IPS-20b (cell line): ENCODE measurements at regions not wholly inside any gene's neighbourhood (a gene's known extent, or its start where the extent isn't known, plus 50 kb on each side); places are given as distances from the start of the nearest gene placed in this dataset.
"Not testable (repeated sequence)": the region's sequence is repeated elsewhere in the genome, so short reads cannot be mapped to it uniquely, and the experiment has no call there.

Experiments
- H3K27ac ChIP-seq: one replicate; pipeline ENCODE4 v1.5.1; 2013; ENCODE audit warnings: low read length
- H3K27me3 ChIP-seq: 2 replicates; pipeline ENCODE4 v1.6.1; 2013; ENCODE audit warnings: mild to moderate bottlenecking, low read length, inconsistent platforms; ENCODE audit not compliant: insufficient read depth
- H3K36me3 ChIP-seq: 2 replicates; pipeline ENCODE4 v1.6.1; 2013; ENCODE audit warnings: low read depth, mild to moderate bottlenecking, inconsistent platforms, low read length, moderate library complexity; ENCODE audit not compliant: insufficient read depth
- H3K4me1 ChIP-seq: 2 replicates; pipeline ENCODE4 v1.6.1; 2013; ENCODE audit warnings: mild to moderate bottlenecking, control low read depth, inconsistent platforms, low read length, moderate library complexity; ENCODE audit not compliant: insufficient read depth
- H3K4me3 ChIP-seq: 2 replicates; pipeline ENCODE4 v1.5.1; 2013; ENCODE audit warnings: mild to moderate bottlenecking, low read length, inconsistent platforms
- H3K9ac ChIP-seq: 2 replicates; pipeline ENCODE4 v1.6.1; 2013; ENCODE audit warnings: low read depth, mild to moderate bottlenecking, inconsistent platforms, low read length, moderate library complexity
- H3K9me3 ChIP-seq: 2 replicates; pipeline ENCODE4 v1.6.1; 2013; ENCODE audit warnings: mild to moderate bottlenecking, low read depth, low read length, inconsistent platforms; ENCODE audit not compliant: insufficient read depth

DNA sequence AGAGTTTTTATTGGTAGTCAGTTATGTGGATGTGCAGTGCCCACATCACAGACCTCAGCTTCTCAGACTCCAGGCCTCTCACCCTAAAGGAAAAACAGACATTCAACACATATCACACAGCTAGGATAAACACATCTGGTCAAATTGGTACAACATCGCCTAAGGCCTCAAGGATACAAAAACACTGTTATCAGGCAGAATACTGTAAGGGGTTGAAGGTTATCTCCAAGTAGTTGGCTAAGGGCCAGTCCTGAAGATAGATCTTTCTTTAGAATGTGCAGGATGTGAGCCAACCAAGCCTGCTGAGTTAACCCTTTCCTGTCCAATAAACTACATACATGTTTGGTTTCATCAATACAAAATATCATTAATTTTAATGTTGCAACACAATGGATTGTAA lies 308.4 kb upstream of the GJE1 start:
- H3K27me3 ChIP-seq = no peaks in the 10 kb centered on the region

GRCh38 chr6:141815039-141815438 lies 317.7 kb upstream of the GJE1 start:
- not testable (repeated sequence) for H3K36me3 ChIP-seq, H3K4me1 ChIP-seq, H3K9ac ChIP-seq, H3K4me3 ChIP-seq, H3K9me3 ChIP-seq, H3K27ac ChIP-seq, H3K27me3 ChIP-seq

More for the DNA sequence above, 308.4 kb upstream of the GJE1 start:
- H3K9ac ChIP-seq = no peak overlapping the region
- no peak overlapping the region for H3K27ac ChIP-seq
- H3K4me3 ChIP-seq = no peak overlapping the region
- 0 out of 2 replicates have a peak, but pooled peaks cover 3% of the 10 kb centered on the region for H3K36me3 ChIP-seq
- H3K9me3 ChIP-seq = peaks cover 8% of the 10 kb centered on the region
- peaks cover 5% of the 10 kb centered on the region for H3K4me1 ChIP-seq

GRCh38 chr6:141809901-141810300 lies 322.8 kb upstream of the GJE1 start:
- H3K4me3 ChIP-seq = no peak overlapping the region
- H3K36me3 ChIP-seq = no peaks in the 10 kb centered on the region
- peaks cover 3% of the 10 kb centered on the region; the same call in 1 of the 2 replicates for H3K4me1 ChIP-seq
- no peak overlapping the region for H3K9ac ChIP-seq
- H3K27ac ChIP-seq = no peak overlapping the region
- no peaks in the 10 kb centered on the region for H3K9me3 ChIP-seq
- no peaks in the 10 kb centered on the region for H3K27me3 ChIP-seq

GRCh38 chr6:141808662-141809061 lies 324.1 kb upstream of the GJE1 start:
- Histone ChIP-seq H3K27me3 (no peaks in the 10 kb centered on the region), H3K9me3 (no peaks in the 10 kb centered on the region), H3K27ac (no peak overlapping the region), H3K9ac (no peak overlapping the region), H3K4me3 (no peak overlapping the region), H3K36me3 (no peaks in the 10 kb centered on the region), H3K4me1 (peaks cover 3% of the 10 kb centered on the region; the same call in 1 of the 2 replicates)

DNA sequence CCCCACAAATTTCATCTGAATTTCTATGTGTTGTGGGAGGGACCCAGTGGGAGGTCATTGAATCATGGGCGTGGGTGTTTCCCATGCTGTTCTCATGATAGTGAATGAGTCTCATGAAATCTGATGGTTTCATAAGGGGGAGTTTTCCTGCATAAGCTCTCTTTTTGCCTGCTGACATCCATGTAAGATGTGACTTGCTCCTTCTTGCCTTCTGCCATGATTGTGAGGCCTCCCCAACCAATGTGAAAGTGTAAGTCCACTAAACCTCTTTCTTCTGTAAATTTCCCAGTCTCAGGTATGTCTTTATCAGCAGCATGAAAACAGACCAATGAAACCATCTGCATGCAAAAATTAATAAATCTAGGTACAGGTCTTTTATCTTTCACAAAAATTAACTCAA lies 331.8 kb upstream of the GJE1 start:
- H3K9ac ChIP-seq, H3K4me3 ChIP-seq, H3K9me3 ChIP-seq, H3K4me1 ChIP-seq, H3K27ac ChIP-seq, H3K36me3 ChIP-seq, H3K27me3 ChIP-seq: not testable (repeated sequence)

DNA sequence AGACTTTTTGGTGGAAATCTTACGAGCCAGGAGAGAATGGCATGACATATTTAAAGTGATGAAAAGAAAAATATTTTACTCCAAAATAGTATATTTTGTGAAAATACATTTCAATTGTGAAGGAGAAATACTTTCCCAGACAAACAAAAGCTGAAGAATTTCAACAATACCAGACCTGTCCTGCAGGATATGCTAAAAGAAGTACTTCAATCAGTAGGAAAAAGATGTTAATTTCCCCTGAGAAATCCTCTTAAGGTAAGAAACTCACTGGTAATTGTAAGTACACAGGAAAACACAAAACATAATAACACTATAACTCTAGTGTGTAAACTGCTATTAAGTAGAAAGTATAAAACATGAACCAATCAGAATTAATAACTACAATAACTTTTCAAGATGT lies 341.8 kb upstream of the GJE1 start:
- H3K27me3 ChIP-seq = no peaks in the 10 kb centered on the region
- no peak overlapping the region for H3K4me3 ChIP-seq
- no peaks in the 10 kb centered on the region for H3K36me3 ChIP-seq
- no peaks in the 10 kb centered on the region for H3K9me3 ChIP-seq
- no peak overlapping the region for H3K9ac ChIP-seq
- H3K27ac ChIP-seq = no peak overlapping the region
- peaks cover 7% of the 10 kb centered on the region; the same call in 1 of the 2 replicates for H3K4me1 ChIP-seq

DNA sequence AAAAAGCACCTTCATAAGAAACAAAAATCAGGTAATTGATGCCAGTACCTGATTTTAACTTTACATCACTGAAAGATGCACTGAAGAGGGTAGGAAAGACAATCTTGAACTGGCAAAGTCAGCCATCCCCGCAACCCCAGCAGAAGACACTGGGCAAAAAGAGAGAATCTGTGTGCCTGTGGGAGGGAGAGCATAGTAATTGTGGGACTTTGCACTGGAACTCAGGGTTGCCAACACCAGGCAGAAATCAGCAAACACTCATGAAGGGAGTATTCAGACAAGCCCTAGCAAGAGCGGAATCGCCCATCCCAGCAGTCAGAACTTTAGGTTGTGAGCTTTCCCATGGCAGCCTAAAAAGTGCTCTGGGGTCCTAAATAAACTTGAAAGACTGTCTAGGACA lies 344.6 kb upstream of the GJE1 start:
- H3K9me3 ChIP-seq = no peaks in the 10 kb centered on the region
- H3K9ac ChIP-seq = no peak overlapping the region
- H3K36me3 ChIP-seq = no peaks in the 10 kb centered on the region

DNA sequence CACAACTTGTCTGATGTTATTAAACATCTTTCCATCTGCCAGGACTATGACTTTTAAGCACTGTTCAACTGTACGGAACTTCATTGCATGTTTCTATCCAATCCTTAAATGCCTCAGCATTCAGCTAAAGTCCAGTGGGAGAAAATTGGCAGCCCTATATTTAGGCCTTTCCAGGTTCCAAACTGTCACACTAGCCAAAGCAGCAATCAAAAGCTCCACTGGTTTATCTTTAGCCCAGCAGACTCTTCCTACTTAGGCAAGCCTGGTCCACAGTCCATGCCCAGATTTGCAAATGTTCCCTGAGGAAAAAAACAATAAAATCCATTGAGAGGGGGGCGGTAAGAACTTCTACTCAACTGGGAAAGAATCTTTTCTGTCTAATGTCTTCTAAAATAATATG lies 349.1 kb upstream of the GJE1 start:
- H3K27ac ChIP-seq = no peak overlapping the region
- no peaks in the 10 kb centered on the region for H3K36me3 ChIP-seq
- H3K4me1 ChIP-seq = no peaks in the 10 kb centered on the region
- no peaks in the 10 kb centered on the region for H3K27me3 ChIP-seq
- no peaks in the 10 kb centered on the region for H3K9me3 ChIP-seq
- H3K4me3 ChIP-seq = no peak overlapping the region
- no peak overlapping the region for H3K9ac ChIP-seq

More for the DNA sequence above, 344.6 kb upstream of the GJE1 start:
- no peak overlapping the region for H3K27ac ChIP-seq
- peaks cover 7% of the 10 kb centered on the region; the same call in 1 of the 2 replicates for H3K4me1 ChIP-seq
- H3K27me3 ChIP-seq = no peaks in the 10 kb centered on the region
- no peak overlapping the region for H3K4me3 ChIP-seq

DNA sequence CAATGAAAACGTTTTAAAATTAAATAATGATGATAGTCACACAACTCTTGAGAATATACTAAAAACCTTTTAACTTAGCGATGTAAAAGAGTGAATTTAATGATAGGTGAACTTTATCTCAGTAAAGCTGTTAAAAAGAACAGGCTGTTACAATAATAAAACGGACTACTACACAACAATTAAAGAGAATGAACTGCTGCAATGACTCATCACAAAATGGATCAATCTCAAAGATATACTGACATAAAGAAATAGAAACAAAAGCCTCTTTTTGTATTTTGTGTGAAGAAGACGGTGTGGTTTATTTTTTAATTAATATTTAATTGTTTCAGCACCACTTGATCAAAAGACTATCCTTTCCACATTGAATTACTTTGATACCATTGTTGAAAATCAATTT lies 352.4 kb upstream of the GJE1 start:
- no peaks in the 10 kb centered on the region for H3K27me3 ChIP-seq
- H3K27ac ChIP-seq = no peak overlapping the region
- no peak overlapping the region for H3K4me3 ChIP-seq
- H3K36me3 ChIP-seq = no peaks in the 10 kb centered on the region
- no peaks in the 10 kb centered on the region for H3K9me3 ChIP-seq
- H3K9ac ChIP-seq = no peak overlapping the region
- no peaks in the 10 kb centered on the region for H3K4me1 ChIP-seq

GRCh38 chr6:141764388-141764787 lies 368.3 kb upstream of the GJE1 start:
- H3K4me1 ChIP-seq = no peaks in the 10 kb centered on the region
- no peak overlapping the region for H3K27ac ChIP-seq
- H3K4me3 ChIP-seq = no peak overlapping the region
- no peaks in the 10 kb centered on the region for H3K27me3 ChIP-seq
- no peaks in the 10 kb centered on the region for H3K36me3 ChIP-seq
- no peaks in the 10 kb centered on the region for H3K9me3 ChIP-seq
- H3K9ac ChIP-seq = no peak overlapping the region

DNA sequence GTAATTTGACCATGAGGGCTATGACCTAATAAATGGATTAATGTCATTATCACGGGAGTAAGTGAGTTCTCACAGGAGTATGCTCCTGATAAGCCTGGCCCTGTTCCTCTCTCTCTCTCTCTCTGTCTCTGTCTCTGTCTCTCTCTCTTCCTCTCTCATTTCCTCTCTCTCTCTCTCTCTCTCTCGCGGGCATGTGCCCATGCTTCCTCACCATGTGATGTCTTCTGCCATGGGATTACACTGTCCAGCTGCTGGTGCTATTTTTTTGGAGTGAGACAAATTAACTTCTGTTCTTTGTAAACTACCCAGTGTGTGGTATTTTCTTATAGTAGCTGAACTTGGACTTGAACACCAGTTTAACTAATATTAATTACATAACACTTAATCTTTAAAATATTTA lies 374.3 kb upstream of the GJE1 start:
- Histone ChIP-seq H3K27me3 (no peaks in the 10 kb centered on the region), H3K27ac (no peak overlapping the region), H3K36me3 (no peaks in the 10 kb centered on the region), H3K4me1 (no peaks in the 10 kb centered on the region), H3K4me3 (no peak overlapping the region), H3K9ac (no peak overlapping the region), H3K9me3 (no peaks in the 10 kb centered on the region)

DNA sequence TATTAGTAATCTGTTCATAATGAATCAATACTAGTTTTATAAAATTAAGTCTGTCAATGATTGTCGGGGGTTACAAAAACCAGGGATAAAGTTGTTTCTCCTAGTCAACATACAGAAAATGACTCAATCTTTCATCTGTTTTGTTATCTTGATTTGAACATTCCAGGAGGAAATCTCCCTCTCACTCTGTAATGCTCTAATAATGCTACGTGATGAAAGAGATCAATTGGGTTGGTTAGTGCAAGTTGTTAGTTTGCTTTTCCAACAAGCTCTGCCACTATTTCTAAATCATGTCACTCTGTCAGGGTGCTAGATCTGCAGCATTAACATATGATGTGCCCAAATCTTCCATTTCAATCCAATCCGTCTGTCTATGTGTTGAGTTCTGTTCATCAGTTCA lies 379.5 kb upstream of the GJE1 start:
- H3K27me3 ChIP-seq = no peaks in the 10 kb centered on the region
- no peak overlapping the region for H3K4me3 ChIP-seq
- no peaks in the 10 kb centered on the region for H3K9me3 ChIP-seq
- H3K9ac ChIP-seq = no peak overlapping the region
- H3K36me3 ChIP-seq = no peaks in the 10 kb centered on the region
- H3K4me1 ChIP-seq = no peaks in the 10 kb centered on the region
- H3K27ac ChIP-seq = no peak overlapping the region

DNA sequence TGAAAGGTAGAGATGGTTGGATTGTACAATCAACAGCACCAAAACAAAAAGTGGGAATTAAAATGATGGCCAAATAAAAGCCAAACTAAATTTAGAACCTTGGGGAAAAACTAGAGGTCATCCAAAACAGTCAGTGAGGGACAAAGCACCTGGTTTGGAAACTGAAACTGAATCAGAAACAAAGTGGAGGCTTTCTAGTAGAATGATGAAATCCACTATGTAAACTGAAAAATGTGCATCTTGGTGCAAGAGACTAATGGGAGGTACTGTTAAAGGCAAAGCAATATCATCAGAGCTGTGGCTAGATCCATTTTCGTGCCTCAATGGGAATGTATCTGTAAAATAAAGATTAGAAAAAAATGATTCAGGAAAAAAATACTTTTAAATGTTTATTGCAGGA lies 380.0 kb upstream of the GJE1 start:
- Histone ChIP-seq H3K27me3 (no peaks in the 10 kb centered on the region), H3K9ac (no peak overlapping the region), H3K36me3 (no peaks in the 10 kb centered on the region), H3K9me3 (no peaks in the 10 kb centered on the region), H3K4me3 (no peak overlapping the region), H3K4me1 (no peaks in the 10 kb centered on the region), H3K27ac (no peak overlapping the region)
